ENCODE measurements at regions not wholly inside any gene's neighbourhood (a gene's known extent, or its start where the extent isn't known, plus 50 kb on each side); places are given as distances from the start of the nearest gene placed in this dataset.
"Not testable (repeated sequence)": the region's sequence is repeated elsewhere in the genome, so short reads cannot be mapped to it uniquely, and the experiment has no call there.

- H3K27ac ChIP-seq, result no peak overlapping the region
- TF ChIP-seq ZFX (IDR thresholded peaks at IDR 0.05) (no peak), CTCF (conservative IDR thresholded peaks at IDR 0.05) (no peak)
Measured at GRCh38 chr22:11253000-11253511, 4274.9 kb upstream of the OR11H1 start.

- not testable (repeated sequence) for H3K27ac ChIP-seq
Measured at GRCh38 chr22:11270981-11271380, 4257.0 kb upstream of the OR11H1 start.

DNA sequence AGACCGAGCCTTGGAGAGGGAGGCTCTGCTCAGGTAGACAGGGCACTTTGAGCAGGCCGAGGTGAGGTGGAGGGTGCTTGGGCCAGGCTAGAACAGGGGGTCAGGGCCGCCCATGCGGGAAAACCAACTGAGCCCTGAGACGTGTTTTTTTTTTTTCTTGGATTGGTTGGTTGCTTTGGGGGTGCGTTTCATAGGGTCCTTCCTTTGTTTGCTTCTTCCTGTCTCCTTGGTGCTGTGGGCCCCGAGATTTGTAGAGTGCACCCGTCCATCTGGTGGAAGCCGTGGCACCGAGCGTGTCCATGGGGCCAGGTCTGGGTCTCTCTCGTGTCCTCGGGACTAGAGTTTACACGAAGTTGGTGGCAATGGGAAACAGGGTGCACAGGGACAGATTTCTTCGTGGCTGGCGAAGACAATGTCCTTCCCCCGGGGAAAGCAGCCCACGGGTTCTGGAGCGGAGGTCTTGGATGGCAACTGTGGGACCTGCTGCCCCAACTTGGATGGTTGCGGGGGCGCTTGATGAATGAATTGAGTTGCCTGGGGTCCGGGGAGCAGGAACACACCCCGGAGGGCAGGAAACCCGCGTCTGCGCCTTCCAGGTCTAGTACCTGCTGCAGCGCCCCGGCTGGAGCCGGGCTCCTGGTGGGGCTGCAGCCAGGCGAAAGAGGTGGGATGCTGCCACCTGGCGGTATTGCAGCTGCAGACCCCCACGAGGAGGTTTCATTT, 4242.7 kb upstream of the OR11H1 start:
- peak; percentile 88 for TF ChIP-seq CTCF (conservative IDR thresholded peaks at IDR 0.05)
- H3K27ac ChIP-seq, result not testable (repeated sequence)

DNA sequence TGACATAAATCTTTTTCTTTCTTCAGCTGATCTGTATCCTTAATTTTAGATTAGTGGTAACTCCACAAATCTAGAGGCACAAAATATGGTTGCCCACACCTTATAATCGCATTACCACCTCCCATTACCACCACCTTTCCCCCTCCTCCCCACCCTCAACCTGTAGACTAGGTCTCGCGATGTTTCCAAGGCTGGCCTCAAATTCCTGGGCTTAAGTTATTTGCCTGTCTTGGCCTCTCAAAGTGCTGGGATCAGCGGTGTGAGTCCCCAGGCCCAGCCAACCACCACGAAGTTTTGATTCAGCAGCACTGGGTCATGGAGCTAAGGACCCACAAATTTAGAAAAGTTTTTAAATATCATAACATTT, 4242.2 kb upstream of the OR11H1 start:
- peak; percentile 57 for TF ChIP-seq CTCF (conservative IDR thresholded peaks at IDR 0.05)
- H3K27ac ChIP-seq, result not testable (repeated sequence)

GRCh38 chr22:11288246-11289220, 4239.5 kb upstream of the OR11H1 start:
- H3K27ac ChIP-seq, result not testable (repeated sequence)

DNA sequence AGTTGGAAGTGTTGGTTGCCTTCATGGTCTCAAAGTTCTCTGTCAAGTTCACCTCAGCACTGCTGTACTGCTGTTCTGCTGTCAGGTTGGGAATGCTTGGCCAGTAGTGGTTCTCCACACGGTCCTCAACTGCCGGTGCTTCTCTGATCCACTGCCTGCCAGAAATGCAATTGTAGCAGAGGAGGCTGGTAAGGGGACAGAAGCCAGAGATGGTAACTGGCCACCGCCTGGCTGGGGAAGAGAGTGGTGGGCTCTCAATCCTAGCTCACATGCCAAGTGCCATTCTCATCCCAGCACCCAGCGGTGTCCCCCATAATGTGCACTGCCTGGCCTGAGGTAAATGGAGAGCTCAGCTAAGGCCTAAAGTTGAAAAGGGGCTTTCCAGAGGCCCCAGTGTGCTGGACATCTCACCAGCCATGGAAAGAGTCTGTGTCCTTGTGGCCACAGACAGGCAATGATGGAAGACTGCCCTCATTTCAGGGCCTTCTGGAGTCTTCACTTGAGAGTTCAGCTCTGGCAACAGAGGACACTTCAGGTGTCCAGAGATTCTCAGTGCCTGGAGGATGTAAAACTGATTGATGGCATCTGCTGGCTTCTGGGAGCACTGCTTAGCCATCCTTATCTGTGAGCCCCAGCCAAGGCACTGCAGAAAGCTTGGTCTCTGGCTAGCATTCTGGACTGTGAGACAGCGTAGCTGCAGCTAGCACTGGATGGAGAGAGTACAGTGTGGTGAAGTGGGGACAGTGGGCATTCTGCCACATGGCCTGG, 4229.7 kb upstream of the OR11H1 start:
- H3K27ac ChIP-seq, result not testable (repeated sequence)

DNA sequence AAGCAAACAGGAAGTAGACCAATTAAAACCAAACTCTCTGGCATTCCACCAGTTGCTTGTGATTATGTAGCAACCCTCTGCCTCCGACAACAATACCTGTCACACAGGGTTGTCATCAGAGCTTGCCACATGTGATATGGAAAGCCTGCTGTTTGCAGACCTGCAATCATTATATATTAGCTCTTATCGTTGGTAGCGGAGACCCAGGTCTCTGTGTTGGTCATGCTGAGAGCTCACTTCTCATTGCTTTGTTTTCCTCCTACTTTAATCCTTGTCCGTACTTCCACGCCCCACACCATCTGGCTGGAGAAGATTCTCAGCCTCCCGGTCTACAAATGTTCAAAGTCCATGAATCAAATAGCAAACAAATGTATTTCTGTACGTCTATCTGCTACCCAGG, 4225.6 kb upstream of the OR11H1 start:
- H3K27ac ChIP-seq, result not testable (repeated sequence)

- not testable (repeated sequence) for H3K27ac ChIP-seq
Measured at GRCh38 chr22:11302904-11303303, 4225.1 kb upstream of the OR11H1 start.

DNA sequence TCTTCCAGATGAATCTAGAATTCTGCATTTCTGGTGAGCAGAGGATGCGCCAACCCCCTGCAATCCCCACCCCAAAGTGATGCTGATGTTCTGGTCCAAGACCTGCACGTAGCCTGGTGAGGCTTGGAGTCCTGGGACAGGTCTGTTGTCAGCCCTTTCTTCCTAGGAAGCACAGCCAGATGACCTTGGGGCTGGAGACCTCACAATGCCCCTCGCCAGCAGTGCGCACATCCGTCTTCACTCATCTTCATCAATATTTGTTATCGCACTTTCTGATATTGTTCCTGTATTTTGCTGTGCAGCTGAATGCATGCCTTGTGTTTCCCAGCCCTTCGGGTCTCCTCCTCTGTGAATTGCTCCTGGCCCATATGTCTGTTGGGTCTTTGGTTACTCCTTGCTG, 4222.8 kb upstream of the OR11H1 start:
- H3K27ac ChIP-seq, result not testable (repeated sequence)

- H3K27ac ChIP-seq, result not testable (repeated sequence)
Measured at GRCh38 chr22:11306933-11307518, 4221.0 kb upstream of the OR11H1 start.

- no peak overlapping the region for H3K27ac ChIP-seq
- TF ChIP-seq ZFX (IDR thresholded peaks at IDR 0.05) (no peak), CTCF (conservative IDR thresholded peaks at IDR 0.05) (no peak)
Measured at GRCh38 chr22:11307998-11308397, 4220.0 kb upstream of the OR11H1 start.

- not testable (repeated sequence) for H3K27ac ChIP-seq
Measured at GRCh38 chr22:11309777-11310176, 4218.2 kb upstream of the OR11H1 start.

- H3K27ac ChIP-seq, result not testable (repeated sequence)
Measured at GRCh38 chr22:11310647-11311046, 4217.3 kb upstream of the OR11H1 start.

- H3K27ac ChIP-seq, result not testable (repeated sequence)
Measured at GRCh38 chr22:11312640-11313039, 4215.4 kb upstream of the OR11H1 start.
